K562 (cell line): ENCODE measurements at regions not wholly inside any gene's neighbourhood (a gene's known extent, or its start where the extent isn't known, plus 50 kb on each side); places are given as distances from the start of the nearest gene placed in this dataset.

Source experiments
- ATAC-seq: fragments of 200-7000 bp; cut with Tn5 transposase; 3 replicates; pipeline ENCODE4 v1.9.1; 2020; ENCODE audit warnings: moderate library complexity
- BruUV-seq: library from RNA; stranded (reverse); fragments of 400-500 nt; replicated peaks from 2 replicates; lab custom pipeline; 2021; lab: Mats Ljungman, UMichigan
- CTCF ChIA-PET: fragments of 300-600 bp; formaldehyde crosslinking; extraction: SDS; loops from one replicate; lab custom pipeline; 2021; ENCODE audit warnings: low intra/inter-chr PET ratio; lab: Yijun Ruan, JAX
- POLR2A ChIA-PET: fragments of 300-600, 350-650 bp; sonication (Branson Sonifier 250); formaldehyde crosslinking; extraction: SDS; loops from one replicate; lab custom pipeline; 2021; ENCODE audit warnings: antibody characterized with exemption, inconsistent platforms; lab: Yijun Ruan, JAX
- DNase-seq, 4 experiments: peaks; one replicate each; pipeline versions ENCODE4 v3.0.0 to v3.0.0-alpha.2; 2011 to 2018; ENCODE audit warnings: low spot score in 3 of 4, mixed read lengths in 3 of 4; ENCODE audit errors: extremely low read depth in 1 of 4
- FAIRE-seq: peaks from 2 replicates; lab custom pipeline; 2011; peaks lifted over from hg19 to GRCh38; lab: Jason Lieb, UNC
- H2AFZ ChIP-seq: 2 replicates; pipeline ENCODE4 v1.6.0; 2011; ENCODE audit warnings: low read depth, low read length, control low read depth, inconsistent platforms
- H3K27ac ChIP-seq: fragments of 200-600 bp; 3 replicates; pipeline ENCODE4 v1.8.0; 2011; ENCODE audit warnings: low read depth, mild to moderate bottlenecking, control low read depth, inconsistent platforms, low read length, moderate library complexity, mixed read lengths; ENCODE audit errors: extremely low read depth
- H3K27me3 ChIP-seq, 2 experiments: fragments of 300-600 bp in 1 of 2; 2 replicates in 1 of 2; 3 replicates in 1 of 2; pipeline versions ENCODE4 v1.6.0 to v1.8.0; 2011; ENCODE audit warnings: inconsistent platforms in 2 of 2, low read length in 2 of 2, mild to moderate bottlenecking in 1 of 2, mixed read lengths in 1 of 2, moderate library complexity in 1 of 2; ENCODE audit not compliant: control insufficient read depth in 2 of 2, insufficient read depth in 2 of 2
- H3K36me3 ChIP-seq: fragments of 300-600 bp; 3 replicates; pipeline ENCODE4 v1.8.0; 2011; ENCODE audit warnings: mild to moderate bottlenecking, low read length, inconsistent platforms; ENCODE audit not compliant: control insufficient read depth, insufficient read depth
- H3K4me1 ChIP-seq, 2 experiments: fragments of 200-600 bp in 1 of 2; replicated peaks in 1 of 2; 2 replicates in 1 of 2; 3 replicates in 1 of 2; pipeline versions ENCODE4 v1.5.1 to v1.8.0; 2011; ENCODE audit warnings: inconsistent platforms in 2 of 2, low read length in 2 of 2, mild to moderate bottlenecking in 1 of 2, mixed read lengths in 1 of 2, moderate library complexity in 1 of 2; ENCODE audit not compliant: control insufficient read depth in 2 of 2, insufficient read depth in 2 of 2
- H3K4me2 ChIP-seq: 2 replicates; pipeline ENCODE4 v1.6.1; 2011; ENCODE audit warnings: low read length, control low read depth, inconsistent platforms, mixed read lengths; ENCODE audit not compliant: insufficient read depth
- H3K4me3 ChIP-seq: fragments of 200-600 bp; sonication (generic), shearing (Covaris generic); 2 replicates; pipeline ENCODE4 v1.5.1; 2016; ENCODE audit warnings: control low read depth, inconsistent platforms
- H3K79me2 ChIP-seq: fragments of 200-600 bp; 3 replicates; pipeline ENCODE4 v1.8.0; 2011; ENCODE audit warnings: low read length, inconsistent platforms; ENCODE audit not compliant: control insufficient read depth, insufficient read depth
- H3K9ac ChIP-seq, 2 experiments: 2 replicates each; pipeline versions ENCODE4 v1.6.0 to v1.6.1; 2011; ENCODE audit warnings: low read depth in 2 of 2, low read length in 2 of 2, control low read depth in 1 of 2, inconsistent platforms in 1 of 2, mild to moderate bottlenecking in 1 of 2, mixed read lengths in 1 of 2; ENCODE audit not compliant: insufficient read depth in 1 of 2
- H3K9me1 ChIP-seq: one replicate; pipeline ENCODE4 v1.6.0; 2011; ENCODE audit warnings: inconsistent platforms, mild to moderate bottlenecking, low read length, moderate library complexity; ENCODE audit not compliant: control insufficient read depth, insufficient read depth
- H3K9me3 ChIP-seq: replicated peaks from 2 replicates; pipeline ENCODE4 v1.5.1; 2011; ENCODE audit warnings: low read depth, low read length, inconsistent platforms; ENCODE audit not compliant: control insufficient read depth, insufficient read depth
- H4K20me1 ChIP-seq: replicated peaks from 2 replicates; pipeline ENCODE4 v1.6.1; 2011; ENCODE audit warnings: low read length, inconsistent platforms, mixed read lengths; ENCODE audit not compliant: control insufficient read depth, insufficient read depth
- ATF1 ChIP-seq, 2 experiments: fragments of 450-650 bp in 1 of 2; IDR thresholded peaks; 2 replicates each; pipeline ENCODE4 v1.6.1; 2016; ENCODE audit warnings: missing compliant biosample characterization in 1 of 2, missing genetic modification characterization in 1 of 2
- BACH1 ChIP-seq: fragments of 200-800 bp; sonication (Bioruptor generic); IDR thresholded peaks from 2 replicates; pipeline ENCODE4 v1.6.1; 2016; ENCODE audit warnings: missing genetic modification characterization, missing compliant biosample characterization
- EP400 ChIP-seq: fragments of 450-650 bp; IDR thresholded peaks from 2 replicates; pipeline ENCODE4 v1.6.1; 2017; ENCODE audit warnings: antibody characterized with exemption, mild to moderate bottlenecking, moderate library complexity
- HDAC1 ChIP-seq, 2 experiments: fragments of 450-650 bp; IDR thresholded peaks; 2 replicates each; pipeline ENCODE4 v1.6.1; 2016 to 2017; ENCODE audit warnings: inconsistent platforms in 1 of 2, mild to moderate bottlenecking in 1 of 2, moderate library complexity in 1 of 2
- HNRNPK ChIP-seq: fragments of 200-400 bp; formaldehyde crosslinking; IDR thresholded peaks from one replicate; pipeline ENCODE4 v1.6.1; 2018; ENCODE audit warnings: mild to moderate bottlenecking, low read depth, low read length; ENCODE audit not compliant: poor library complexity, severe bottlenecking
- IRF2 ChIP-seq: sonication (generic); formaldehyde crosslinking; IDR thresholded peaks from 2 replicates; pipeline ENCODE4 v1.8.1; 2022; ENCODE audit warnings: mild to moderate bottlenecking, missing genetic modification reagents
- KLF6 ChIP-seq: fragments of 250-450 bp; sonication (Bioruptor Pico); IDR thresholded peaks from 2 replicates; pipeline ENCODE4 v1.4.0; 2020; ENCODE audit warnings: mild to moderate bottlenecking, moderate library complexity, borderline replicate concordance
- MTA1 ChIP-seq: fragments of 450-650 bp; IDR thresholded peaks from 2 replicates; pipeline ENCODE4 v1.6.1; 2017; ENCODE audit warnings: borderline replicate concordance
- PHF21A ChIP-seq: fragments of 450-650 bp; IDR thresholded peaks from 2 replicates; pipeline ENCODE4 v1.6.1; 2017; ENCODE audit warnings: low read depth, borderline replicate concordance
- POLR2G ChIP-seq: fragments of 200-400 bp; formaldehyde crosslinking; IDR thresholded peaks from 2 replicates; pipeline ENCODE4 v1.6.1; 2017; ENCODE audit warnings: low read depth, mild to moderate bottlenecking, antibody characterized with exemption, low read length, moderate library complexity
- RBM14 ChIP-seq: fragments of 200-400 bp; formaldehyde crosslinking; IDR thresholded peaks from 2 replicates; pipeline ENCODE4 v1.6.1; 2018; ENCODE audit warnings: low read depth, mild to moderate bottlenecking, low read length, moderate library complexity, borderline replicate concordance; ENCODE audit not compliant: insufficient read depth
- ZBTB40 ChIP-seq, 2 experiments: fragments of 450-650 bp in 1 of 2; sonication (generic) in 1 of 2; formaldehyde crosslinking in 1 of 2; IDR thresholded peaks; 2 replicates each; pipeline versions ENCODE4 v1.7.1 to v1.9.0; 2016 to 2022; ENCODE audit warnings: inconsistent platforms in 1 of 2, mild to moderate bottlenecking in 1 of 2, missing genetic modification reagents in 1 of 2
- ZFP30 ChIP-seq: fragments of 250-450 bp; sonication (Bioruptor Pico); IDR thresholded peaks from 2 replicates; pipeline ENCODE4 v1.8.0; 2022; ENCODE audit warnings: moderate library complexity, mild to moderate bottlenecking, inconsistent platforms, borderline replicate concordance
- ZNF699 ChIP-seq: fragments of 250-450 bp; sonication (Bioruptor Pico); IDR thresholded peaks from 2 replicates; pipeline ENCODE4 v1.8.0; 2021; ENCODE audit warnings: mild to moderate bottlenecking, moderate library complexity; ENCODE audit not compliant: insufficient replicate concordance
- whole genome bisulfite sequencing: fragments of 100-300 bp; shearing (Covaris generic); methylation state at CpG from one replicate; pipeline ENCODE4 v1.1.6; 2016; ENCODE audit warnings: low coverage, mixed read lengths; ENCODE audit not compliant: insufficient coverage; ENCODE audit errors: missing lambda C conversion rate; 5-methylcytosine and 5-hydroxymethylcytosine counted together
- in situ Hi-C: fragments of 300-500 bp; cut with MboI; formaldehyde crosslinking; loops from 4 replicates; pipeline ENCODE4 v1.15.0; 2018; ENCODE audit warnings: inconsistent platforms, mixed read lengths
- intact Hi-C: fragments of 100-400 bp; cut with micrococcal nuclease; formaldehyde crosslinking; loops from 2 replicates; pipeline ENCODE4 v1.14.2; 2022

- ChIA-PET CTCF (no interaction called here), POLR2A (no interaction called here)
- H3K27me3 ChIP-seq: no peaks in the 10 kb centered on the region
- ATAC-seq: no peak
- no peaks in the 10 kb centered on the region for H3K79me2 ChIP-seq
- H3K27ac ChIP-seq: no peak overlapping the region
- H3K9me1 ChIP-seq: no peaks in the 10 kb centered on the region
- no peak for FAIRE-seq
- no peak overlapping the region for H3K9ac ChIP-seq
- H3K9me3 ChIP-seq: no peaks in the 10 kb centered on the region
- BruUV-seq: no TSS peak
- no peaks in the 10 kb centered on the region for H4K20me1 ChIP-seq
- no peak overlapping the region for H3K4me2 ChIP-seq
- no peak overlapping the region for H3K4me3 ChIP-seq
- DNase-seq: no peak
- 0% methylated on average over 5 of the region's 5 CpGs for WGBS
- no peaks in the 10 kb centered on the region for H3K4me1 ChIP-seq
- intact Hi-C loops: no loop called here
- in situ Hi-C loops: no loop called here
- H3K36me3 ChIP-seq: no peaks in the 10 kb centered on the region
- H2AFZ ChIP-seq: no peak overlapping the region
- TF ChIP-seq IRF2 (CRISPR knock-in tag) (no peak), PHF21A (no peak), RBM14 (no peak), ZFP30 (CRISPR knock-in tag) (no peak), ZBTB40 (IDR thresholded peaks at IDR 0.05) (no peak), ZBTB40 (CRISPR knock-in tag; IDR thresholded peaks at IDR 0.05) (no peak), HDAC1 (IDR thresholded peaks at IDR 0.05) (no peak), ZNF699 (CRISPR knock-in tag) (no peak), ATF1 (CRISPR knock-in tag; IDR thresholded peaks at IDR 0.05) (no peak), ATF1 (tag; IDR thresholded peaks at IDR 0.05) (no peak), HNRNPK (no peak), EP400 (no peak), MTA1 (no peak), POLR2G (no peak), BACH1 (tag) (no peak), KLF6 (no peak)
Observed at GRCh38 chr13:79674765-79675515, 194.0 kb downstream of the NDFIP2 start.
